Activated T-cell treated with anti-CD3 and anti-CD28 coated beads, Interleukin-2, amount 50 U/mL, for 4 hours (primary cell): ENCODE measurements at regions not wholly inside any gene's neighbourhood (a gene's known extent, or its start where the extent isn't known, plus 50 kb on each side); places are given as distances from the start of the nearest gene placed in this dataset.

Experiments used
- ATAC-seq, 2 donors: fragments of 200-7000 bp; cut with Tn5 transposase; one replicate each; pipeline ENCODE4 v1.10.0; 2021
- DNase-seq: peaks from one replicate; pipeline ENCODE4 v3.0.0-alpha.2; 2020
- H3K27me3 Mint-ChIP-seq: one replicate; pipeline ENCODE4 v1.8.0; 2021; ENCODE audit warnings: low read depth, mixed read lengths
- H3K36me3 Mint-ChIP-seq: one replicate; pipeline ENCODE4 v1.8.0; 2022; ENCODE audit warnings: mixed read lengths; ENCODE audit not compliant: insufficient read depth
- H3K4me1 Mint-ChIP-seq: one replicate; pipeline ENCODE4 v1.8.0; 2021; ENCODE audit warnings: low read depth, mixed read lengths
- H3K4me3 Mint-ChIP-seq: one replicate; pipeline ENCODE4 v1.8.0; 2021; ENCODE audit warnings: mild to moderate bottlenecking, moderate library complexity, mixed read lengths
- H3K9me3 Mint-ChIP-seq: one replicate; pipeline ENCODE4 v1.8.0; 2021; ENCODE audit warnings: mixed read lengths

- H3K4me3 Mint-ChIP-seq, result no peak overlapping the region
- peaks cover 5% of the 10 kb centered on the region for H3K27me3 Mint-ChIP-seq
- no peaks in the 10 kb centered on the region for H3K4me1 Mint-ChIP-seq
- peaks cover 8% of the 10 kb centered on the region for H3K9me3 Mint-ChIP-seq
- DNase-seq (no peak), ATAC-seq (no peak)
- H3K36me3 Mint-ChIP-seq, result no peaks in the 10 kb centered on the region
Observed at GRCh38 chr13:111973605-111974340, 93.2 kb upstream of the SOX1 start.

DNA sequence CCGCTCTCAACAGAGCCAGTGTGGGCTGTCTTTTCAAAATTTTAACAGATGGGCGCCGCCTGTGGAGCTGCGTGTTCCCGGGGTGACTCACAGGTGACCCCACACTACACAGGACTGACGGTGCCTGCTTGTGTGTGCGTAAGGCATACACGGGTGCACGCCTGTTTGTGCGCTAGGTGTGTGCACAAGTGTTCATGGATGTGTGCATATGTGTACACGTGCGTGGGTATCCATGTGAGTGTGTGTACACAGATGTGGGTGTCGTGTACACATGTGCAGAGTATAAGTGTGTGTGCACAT is 92.7 kb upstream of the SOX1 start:
- H3K9me3 Mint-ChIP-seq, result peaks cover 8% of the 10 kb centered on the region
- ATAC-seq (no peak), DNase-seq (no peak)
- peaks cover 5% of the 10 kb centered on the region for H3K27me3 Mint-ChIP-seq
- H3K36me3 Mint-ChIP-seq, result no peaks in the 10 kb centered on the region
- no peak overlapping the region for H3K4me3 Mint-ChIP-seq
- H3K4me1 Mint-ChIP-seq, result no peaks in the 10 kb centered on the region

- H3K27me3 Mint-ChIP-seq, result peaks cover 9% of the 10 kb centered on the region
- no peak overlapping the region for H3K4me3 Mint-ChIP-seq
- H3K36me3 Mint-ChIP-seq, result no peaks in the 10 kb centered on the region
- H3K9me3 Mint-ChIP-seq, result peaks cover 8% of the 10 kb centered on the region
- no peaks in the 10 kb centered on the region for H3K4me1 Mint-ChIP-seq
- DNase-seq (no peak), ATAC-seq (no peak)
Observed at GRCh38 chr13:111975539-111976473, 91.1 kb upstream of the SOX1 start.

DNA sequence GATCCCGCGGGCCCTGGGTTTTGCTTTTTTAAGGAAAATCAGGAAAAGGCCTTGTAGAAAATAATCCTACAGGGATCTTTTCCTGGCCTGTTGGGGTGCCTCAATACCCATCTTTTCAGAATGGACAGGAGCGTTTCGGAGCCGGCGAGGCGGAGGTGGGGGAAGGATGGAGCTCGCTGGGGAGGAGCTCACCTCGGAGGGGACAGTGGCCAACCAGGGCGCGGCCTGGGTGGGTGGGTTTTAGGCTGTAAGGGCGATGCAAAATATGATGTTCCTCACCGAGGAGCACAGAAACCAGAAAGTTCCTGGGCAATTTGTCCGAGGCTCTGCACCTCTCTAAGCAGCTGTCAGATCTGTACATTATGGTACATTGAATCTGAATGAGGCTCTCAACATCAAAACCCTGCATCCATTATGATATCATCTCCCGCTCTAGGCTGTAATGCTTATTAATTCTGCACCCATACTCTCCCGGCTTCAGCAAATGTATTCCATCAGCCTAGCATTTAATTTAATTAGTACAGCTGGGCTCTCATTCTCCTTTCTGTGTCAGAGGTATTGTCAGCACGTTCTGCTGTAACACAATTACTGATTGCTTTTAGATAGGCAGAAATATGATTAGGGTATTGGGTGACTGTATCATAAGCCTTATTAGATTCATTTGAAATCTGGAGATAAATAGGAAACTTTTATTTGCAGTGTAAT is 90.3 kb upstream of the SOX1 start:
- ATAC-seq (no peak), DNase-seq (no peak)
- H3K9me3 Mint-ChIP-seq, result peaks cover 8% of the 10 kb centered on the region
- no peaks in the 10 kb centered on the region for H3K4me1 Mint-ChIP-seq
- H3K4me3 Mint-ChIP-seq, result no peak overlapping the region
- H3K27me3 Mint-ChIP-seq, result peaks cover 10% of the 10 kb centered on the region
- no peaks in the 10 kb centered on the region for H3K36me3 Mint-ChIP-seq

DNA sequence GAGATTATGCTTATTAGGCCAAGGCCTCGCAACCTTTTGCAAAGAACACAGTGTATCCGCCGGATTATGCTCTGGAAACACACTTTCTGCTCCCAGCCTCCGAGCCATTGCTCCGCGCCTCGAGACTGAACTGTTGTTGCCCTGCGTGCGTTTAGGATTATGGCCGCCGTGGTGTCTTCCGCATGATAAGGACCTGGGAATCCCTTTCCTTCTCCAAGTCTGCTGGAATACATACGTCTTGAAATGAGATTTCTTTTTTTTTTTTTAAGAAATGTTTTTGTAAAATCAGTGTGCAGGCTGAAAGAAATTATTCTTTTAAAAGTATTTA is 89.8 kb upstream of the SOX1 start:
- H3K36me3 Mint-ChIP-seq, result no peaks in the 10 kb centered on the region
- no peaks in the 10 kb centered on the region for H3K4me1 Mint-ChIP-seq
- no peak overlapping the region for H3K4me3 Mint-ChIP-seq
- H3K27me3 Mint-ChIP-seq, result peaks cover 9% of the 10 kb centered on the region
- DNase-seq, result no peak
- no peak for ATAC-seq
- H3K9me3 Mint-ChIP-seq, result peaks cover 8% of the 10 kb centered on the region

DNA sequence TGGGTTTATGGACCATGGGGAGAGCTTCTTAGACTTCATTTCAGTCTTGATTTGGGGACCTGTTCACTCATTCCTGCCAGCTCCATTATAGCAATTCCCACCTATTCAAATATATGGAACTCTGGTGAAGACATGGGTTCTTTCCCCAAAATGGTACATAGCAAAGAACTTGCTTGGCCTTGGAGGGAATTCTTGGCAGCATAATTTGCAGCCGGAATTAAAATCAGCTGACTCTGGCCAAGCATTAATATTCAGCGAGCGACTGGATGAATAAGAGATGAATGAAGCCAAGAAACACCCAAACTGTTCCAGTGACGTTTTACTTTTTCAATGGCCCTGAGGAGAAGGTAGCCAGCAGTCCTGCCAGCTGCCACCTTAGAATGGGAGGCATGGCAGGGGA is 88.4 kb upstream of the SOX1 start:
- ATAC-seq (no peak), DNase-seq (no peak)
- Mint-ChIP-seq H3K27me3 (peaks cover 8% of the 10 kb centered on the region), H3K4me1 (no peaks in the 10 kb centered on the region), H3K9me3 (peaks cover 8% of the 10 kb centered on the region), H3K4me3 (no peak overlapping the region), H3K36me3 (no peaks in the 10 kb centered on the region)

DNA sequence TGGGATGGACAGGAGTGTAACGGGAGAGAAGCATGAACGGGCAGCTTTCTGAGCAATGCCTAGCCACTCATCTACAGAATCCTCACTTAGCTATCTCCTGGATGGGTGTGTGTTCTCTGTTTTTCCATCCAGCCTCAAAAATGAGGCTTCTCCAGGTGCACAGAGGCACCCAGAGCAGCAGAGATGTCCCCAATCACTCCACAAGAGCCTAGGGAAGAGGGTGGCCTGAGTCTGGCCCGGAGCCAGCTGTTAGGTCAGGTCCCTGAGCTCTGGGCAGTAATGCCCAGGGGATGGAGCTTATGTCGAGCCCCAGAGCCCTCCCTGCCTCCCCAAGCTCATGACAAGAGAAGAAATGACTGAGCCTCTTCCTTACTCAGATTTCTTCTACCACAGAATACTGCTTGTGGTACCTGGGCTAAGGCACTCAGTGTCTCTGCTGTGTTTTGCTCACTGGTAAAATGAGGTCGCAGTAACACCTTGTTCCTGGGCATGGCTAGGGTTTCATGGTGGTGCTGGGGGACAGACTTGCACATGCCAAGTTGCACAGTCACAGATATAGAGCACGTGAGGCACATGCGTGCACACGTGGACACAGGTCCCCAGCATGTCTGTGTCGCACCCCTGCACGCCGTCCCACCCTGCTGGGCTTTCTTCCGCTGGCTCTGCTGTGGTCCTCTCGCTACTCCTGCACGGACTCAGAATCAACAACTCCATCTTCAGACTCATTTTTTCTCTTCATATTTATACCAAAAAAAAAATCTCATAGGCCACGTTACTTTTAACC is 86.6 kb upstream of the SOX1 start:
- no peak for DNase-seq
- ATAC-seq, result no peak
- H3K27me3 Mint-ChIP-seq, result peaks cover 8% of the 10 kb centered on the region
- H3K4me1 Mint-ChIP-seq, result no peaks in the 10 kb centered on the region
- no peak overlapping the region for H3K4me3 Mint-ChIP-seq
- no peaks in the 10 kb centered on the region for H3K36me3 Mint-ChIP-seq
- peaks cover 3% of the 10 kb centered on the region for H3K9me3 Mint-ChIP-seq

DNA sequence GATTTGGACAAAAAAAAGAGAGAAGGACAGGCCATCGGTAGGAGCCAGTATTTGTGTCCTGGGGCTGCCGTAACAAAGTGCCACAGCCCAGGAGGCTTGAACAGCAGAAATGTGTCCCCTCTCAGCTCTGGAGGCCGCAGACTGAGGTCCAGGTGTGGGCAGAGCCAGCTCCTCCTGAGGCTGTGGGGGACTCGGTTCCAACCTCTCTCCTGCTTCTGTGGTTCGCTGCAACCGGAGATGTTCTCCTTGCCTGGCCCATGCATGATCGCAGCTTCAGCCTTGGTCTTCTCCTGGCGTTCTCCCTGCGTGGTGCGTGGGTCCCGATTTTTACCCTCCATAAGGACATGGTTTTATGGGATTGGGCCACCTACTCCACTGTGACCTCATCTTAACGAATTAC is 85.9 kb upstream of the SOX1 start:
- DNase-seq (no peak), ATAC-seq (no peak)
- H3K27me3 Mint-ChIP-seq, result peaks cover 8% of the 10 kb centered on the region
- no peaks in the 10 kb centered on the region for H3K9me3 Mint-ChIP-seq
- H3K4me1 Mint-ChIP-seq, result no peaks in the 10 kb centered on the region
- H3K4me3 Mint-ChIP-seq, result no peak overlapping the region
- H3K36me3 Mint-ChIP-seq, result no peaks in the 10 kb centered on the region

- H3K36me3 Mint-ChIP-seq, result no peaks in the 10 kb centered on the region
- DNase-seq (no peak), ATAC-seq (no peak)
- no peak overlapping the region for H3K4me3 Mint-ChIP-seq
- peaks cover 8% of the 10 kb centered on the region for H3K27me3 Mint-ChIP-seq
- no peaks in the 10 kb centered on the region for H3K4me1 Mint-ChIP-seq
- H3K9me3 Mint-ChIP-seq, result no peaks in the 10 kb centered on the region
Observed at GRCh38 chr13:111981446-111982165, 85.3 kb upstream of the SOX1 start.

GRCh38 chr13:111984349-111984748 is 82.6 kb upstream of the SOX1 start:
- Mint-ChIP-seq H3K36me3 (no peaks in the 10 kb centered on the region), H3K9me3 (peaks cover 3% of the 10 kb centered on the region), H3K4me1 (no peaks in the 10 kb centered on the region), H3K27me3 (peaks cover 8% of the 10 kb centered on the region), H3K4me3 (no peak overlapping the region)
- no peak for ATAC-seq
- DNase-seq, result no peak

GRCh38 chr13:111990362-111990761 is 76.6 kb upstream of the SOX1 start:
- Mint-ChIP-seq H3K4me1 (no peaks in the 10 kb centered on the region), H3K9me3 (peaks cover 15% of the 10 kb centered on the region), H3K36me3 (no peaks in the 10 kb centered on the region), H3K27me3 (no peaks in the 10 kb centered on the region), H3K4me3 (no peak overlapping the region)
- ATAC-seq, result no peak
- DNase-seq, result no peak

- Mint-ChIP-seq H3K4me1 (no peaks in the 10 kb centered on the region), H3K9me3 (peaks cover 12% of the 10 kb centered on the region), H3K36me3 (no peaks in the 10 kb centered on the region), H3K27me3 (peaks cover 5% of the 10 kb centered on the region), H3K4me3 (no peak overlapping the region)
- ATAC-seq (no peak), DNase-seq (no peak)
Observed at GRCh38 chr13:111992911-111993310, 74.0 kb upstream of the SOX1 start.

DNA sequence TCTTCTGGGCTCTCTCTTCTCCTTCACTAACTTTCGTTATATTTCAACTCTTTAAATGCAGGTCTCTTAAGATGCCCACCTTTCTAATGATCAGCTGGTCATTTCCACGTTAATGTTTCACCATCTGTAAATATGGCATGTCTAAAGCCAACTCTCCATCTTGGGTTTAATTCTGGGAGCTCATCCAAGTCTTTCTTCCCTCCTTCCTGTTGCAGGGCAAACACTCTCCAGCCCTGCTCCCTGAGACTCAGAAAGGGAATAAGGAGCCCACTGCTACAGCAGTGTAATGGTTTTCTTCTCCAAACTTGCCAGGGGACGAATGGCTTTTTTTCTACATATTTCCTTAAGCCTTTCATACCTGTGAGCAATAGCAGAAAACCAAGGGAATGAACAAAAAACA is 73.3 kb upstream of the SOX1 start:
- H3K4me1 Mint-ChIP-seq, result no peaks in the 10 kb centered on the region
- no peak for ATAC-seq
- no peaks in the 10 kb centered on the region for H3K36me3 Mint-ChIP-seq

DNA sequence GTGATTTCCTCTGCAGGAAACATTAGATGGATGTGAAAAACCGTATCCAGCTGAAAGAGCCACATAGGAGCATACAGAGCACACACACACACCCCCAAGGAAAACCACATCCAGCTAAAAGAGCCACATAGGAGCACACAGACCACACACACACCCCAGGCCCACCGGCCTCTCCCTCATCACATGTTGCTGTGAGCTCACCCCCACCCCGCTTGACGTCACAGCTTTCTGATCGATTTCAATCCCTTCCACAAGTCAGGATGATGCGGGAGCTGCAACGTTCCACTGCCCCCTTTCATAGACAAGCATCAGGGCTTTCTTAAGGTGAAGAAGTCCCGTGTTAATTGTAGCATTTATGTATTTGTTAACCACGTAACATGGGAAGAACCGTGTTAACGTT is 72.4 kb upstream of the SOX1 start:
- Mint-ChIP-seq H3K36me3 (no peaks in the 10 kb centered on the region), H3K9me3 (peaks cover 12% of the 10 kb centered on the region), H3K4me3 (no peak overlapping the region), H3K4me1 (no peaks in the 10 kb centered on the region), H3K27me3 (peaks cover 8% of the 10 kb centered on the region)
- ATAC-seq, result no peak
- DNase-seq, result no peak

More for the DNA sequence above, 73.3 kb upstream of the SOX1 start:
- peaks cover 8% of the 10 kb centered on the region for H3K27me3 Mint-ChIP-seq
- no peak for DNase-seq
- H3K9me3 Mint-ChIP-seq, result peaks cover 12% of the 10 kb centered on the region
- no peak overlapping the region for H3K4me3 Mint-ChIP-seq
